Progenitor cell of endocrine pancreas (in vitro differentiated cells): ENCODE measurements at regions not wholly inside any gene's neighbourhood (a gene's known extent, or its start where the extent isn't known, plus 50 kb on each side); places are given as distances from the start of the nearest gene placed in this dataset.

Experiments used
- DNase-seq: peaks from one replicate; pipeline ENCODE4 v3.0.0; 2021; ENCODE audit warnings: low spot score; ENCODE audit not compliant: unreplicated experiment
- H3K27ac Mint-ChIP-seq: 2 replicates; pipeline ENCODE4 v1.8.0; 2021; ENCODE audit warnings: mild to moderate bottlenecking, moderate library complexity, mixed read lengths
- H3K27me3 Mint-ChIP-seq: 2 replicates; pipeline ENCODE4 v1.8.0; 2021; ENCODE audit warnings: mixed read lengths
- H3K36me3 Mint-ChIP-seq: 2 replicates; pipeline ENCODE4 v1.8.0; 2022; ENCODE audit warnings: mixed read lengths; ENCODE audit not compliant: insufficient read depth
- H3K4me1 Mint-ChIP-seq: 2 replicates; pipeline ENCODE4 v1.8.0; 2021; ENCODE audit warnings: low read depth, mixed read lengths
- H3K4me3 Mint-ChIP-seq: 2 replicates; pipeline ENCODE4 v1.8.0; 2021; ENCODE audit warnings: low read depth, mild to moderate bottlenecking, moderate library complexity, mixed read lengths
- H3K9me3 Mint-ChIP-seq: 2 replicates; pipeline ENCODE4 v1.8.0; 2021; ENCODE audit warnings: low read depth, mixed read lengths
- TF ChIP-seq, protein P1 (sequence below): fragments of 200-600 bp; sonication (generic); IDR thresholded peaks from one replicate; pipeline ENCODE4 v1.5.0; 2021; ENCODE audit warnings: antibody characterized with exemption, mild to moderate bottlenecking; ENCODE audit not compliant: unreplicated experiment

GRCh38 chr4:116389139-116389538 is 696.2 kb downstream of the TRAM1L1 start:
- TF ChIP-seq, protein P1, sequence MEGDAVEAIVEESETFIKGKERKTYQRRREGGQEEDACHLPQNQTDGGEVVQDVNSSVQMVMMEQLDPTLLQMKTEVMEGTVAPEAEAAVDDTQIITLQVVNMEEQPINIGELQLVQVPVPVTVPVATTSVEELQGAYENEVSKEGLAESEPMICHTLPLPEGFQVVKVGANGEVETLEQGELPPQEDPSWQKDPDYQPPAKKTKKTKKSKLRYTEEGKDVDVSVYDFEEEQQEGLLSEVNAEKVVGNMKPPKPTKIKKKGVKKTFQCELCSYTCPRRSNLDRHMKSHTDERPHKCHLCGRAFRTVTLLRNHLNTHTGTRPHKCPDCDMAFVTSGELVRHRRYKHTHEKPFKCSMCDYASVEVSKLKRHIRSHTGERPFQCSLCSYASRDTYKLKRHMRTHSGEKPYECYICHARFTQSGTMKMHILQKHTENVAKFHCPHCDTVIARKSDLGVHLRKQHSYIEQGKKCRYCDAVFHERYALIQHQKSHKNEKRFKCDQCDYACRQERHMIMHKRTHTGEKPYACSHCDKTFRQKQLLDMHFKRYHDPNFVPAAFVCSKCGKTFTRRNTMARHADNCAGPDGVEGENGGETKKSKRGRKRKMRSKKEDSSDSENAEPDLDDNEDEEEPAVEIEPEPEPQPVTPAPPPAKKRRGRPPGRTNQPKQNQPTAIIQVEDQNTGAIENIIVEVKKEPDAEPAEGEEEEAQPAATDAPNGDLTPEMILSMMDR, result no peak
- no peaks in the 10 kb centered on the region for H3K27me3 Mint-ChIP-seq
- no peak overlapping the region for H3K4me3 Mint-ChIP-seq
- no peaks in the 10 kb centered on the region for H3K36me3 Mint-ChIP-seq
- H3K27ac Mint-ChIP-seq, result no peak overlapping the region
- H3K9me3 Mint-ChIP-seq, result peaks cover 7% of the 10 kb centered on the region
- DNase-seq, result no peak
- H3K4me1 Mint-ChIP-seq, result peaks cover 13% of the 10 kb centered on the region

- TF ChIP-seq, protein P1, result no peak
- no peak overlapping the region for H3K4me3 Mint-ChIP-seq
- peak overlapping the region; percentile 6 for H3K27ac Mint-ChIP-seq
- peaks cover 13% of the 10 kb centered on the region for H3K4me1 Mint-ChIP-seq
- H3K9me3 Mint-ChIP-seq, result peaks cover 7% of the 10 kb centered on the region
- H3K36me3 Mint-ChIP-seq, result no peaks in the 10 kb centered on the region
- no peak for DNase-seq
- H3K27me3 Mint-ChIP-seq, result no peaks in the 10 kb centered on the region
Observed at GRCh38 chr4:116387937-116388474, 697.4 kb downstream of the TRAM1L1 start.

GRCh38 chr4:116386856-116387255 is 698.5 kb downstream of the TRAM1L1 start:
- no peak for DNase-seq
- TF ChIP-seq, protein P1, result no peak
- H3K36me3 Mint-ChIP-seq, result no peaks in the 10 kb centered on the region
- no peak overlapping the region for H3K4me3 Mint-ChIP-seq
- H3K4me1 Mint-ChIP-seq, result peaks cover 13% of the 10 kb centered on the region
- H3K9me3 Mint-ChIP-seq, result peaks cover 7% of the 10 kb centered on the region
- no peaks in the 10 kb centered on the region for H3K27me3 Mint-ChIP-seq
- no peak overlapping the region for H3K27ac Mint-ChIP-seq

DNA sequence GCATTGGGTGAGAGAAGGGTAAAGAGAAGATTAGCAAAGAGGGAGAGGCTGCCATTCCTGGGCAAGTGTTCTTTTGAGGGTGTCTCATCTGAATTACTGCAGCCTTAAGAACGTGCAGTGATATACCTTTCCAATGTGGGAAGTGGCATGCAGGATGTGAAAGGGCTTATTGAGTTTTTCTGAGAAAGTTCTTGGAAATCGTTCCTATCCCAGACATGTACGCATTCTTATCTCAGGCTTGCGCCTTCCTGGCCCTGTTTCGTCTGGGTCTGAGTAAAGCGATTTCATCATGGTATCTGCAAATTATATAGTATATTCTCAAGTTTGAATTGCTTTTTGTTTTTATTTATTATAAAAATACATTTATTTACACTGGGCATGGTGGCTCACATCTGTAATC is 699.8 kb downstream of the TRAM1L1 start:
- H3K27me3 Mint-ChIP-seq, result no peaks in the 10 kb centered on the region
- H3K9me3 Mint-ChIP-seq, result peaks cover 7% of the 10 kb centered on the region
- H3K36me3 Mint-ChIP-seq, result no peaks in the 10 kb centered on the region
- H3K4me3 Mint-ChIP-seq, result no peak overlapping the region
- TF ChIP-seq, protein P1, result no peak
- peaks cover 13% of the 10 kb centered on the region for H3K4me1 Mint-ChIP-seq
- no peak overlapping the region for H3K27ac Mint-ChIP-seq
- DNase-seq, result no peak

GRCh38 chr4:116374815-116375214 is 710.6 kb downstream of the TRAM1L1 start:
- Mint-ChIP-seq H3K36me3 (no peaks in the 10 kb centered on the region), H3K9me3 (peaks cover 8% of the 10 kb centered on the region), H3K27me3 (no peaks in the 10 kb centered on the region), H3K4me1 (no peaks in the 10 kb centered on the region), H3K4me3 (no peak overlapping the region), H3K27ac (no peak overlapping the region)
- TF ChIP-seq, protein P1, result no peak
- DNase-seq, result no peak
